HG03103 (cell line): ENCODE measurements at regions not wholly inside any gene's neighbourhood (a gene's known extent, or its start where the extent isn't known, plus 50 kb on each side); places are given as distances from the start of the nearest gene placed in this dataset.

Experiments used
- ATAC-seq: cut with Tn5 transposase; IDR thresholded peaks from one replicate; pipeline ENCODE4 v1.9.1; 2021; ENCODE audit warnings: low read depth; ENCODE audit not compliant: unreplicated experiment

DNA sequence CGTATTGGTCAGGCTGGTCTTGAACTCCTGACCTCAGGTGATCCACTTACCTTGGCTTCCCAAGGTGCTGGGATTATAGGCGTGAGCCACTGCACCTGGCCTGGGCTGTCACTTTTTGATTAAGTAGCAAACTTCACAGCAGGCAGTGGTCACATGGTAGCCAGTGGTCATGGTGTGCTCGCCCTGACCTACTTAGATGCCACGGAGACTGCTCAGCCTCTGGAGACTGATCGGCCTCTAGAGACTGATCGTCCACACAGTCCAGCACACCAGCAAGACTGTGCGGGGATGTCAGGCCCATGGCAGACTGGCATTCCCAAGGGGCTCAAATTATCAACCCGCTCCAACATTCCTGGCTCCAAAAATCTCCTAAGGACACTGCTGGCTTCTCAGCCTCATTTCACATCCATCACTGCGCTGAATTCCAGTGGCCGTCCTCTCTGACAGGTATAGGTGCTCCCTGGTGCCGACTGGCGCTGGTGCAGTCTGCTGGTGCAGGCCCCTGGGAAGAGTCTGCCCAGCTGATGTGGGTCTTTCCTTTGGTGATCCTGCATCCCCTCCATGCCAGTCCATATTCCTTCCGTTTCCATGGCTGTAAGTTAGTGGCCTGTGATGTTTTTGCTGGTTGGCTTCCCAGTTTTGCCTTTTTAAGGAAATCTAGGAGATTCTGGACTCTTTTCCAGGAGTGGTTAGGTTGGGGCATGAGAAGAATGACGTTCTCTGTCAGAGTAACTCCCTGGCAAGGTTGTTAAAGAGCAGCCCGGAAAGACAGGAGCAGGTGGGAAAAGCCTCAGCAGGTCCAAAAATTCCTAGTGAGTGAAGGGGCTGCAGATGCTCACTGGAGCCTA, 374.5 kb upstream of the HS6ST1 start:
- ATAC-seq: no peak

DNA sequence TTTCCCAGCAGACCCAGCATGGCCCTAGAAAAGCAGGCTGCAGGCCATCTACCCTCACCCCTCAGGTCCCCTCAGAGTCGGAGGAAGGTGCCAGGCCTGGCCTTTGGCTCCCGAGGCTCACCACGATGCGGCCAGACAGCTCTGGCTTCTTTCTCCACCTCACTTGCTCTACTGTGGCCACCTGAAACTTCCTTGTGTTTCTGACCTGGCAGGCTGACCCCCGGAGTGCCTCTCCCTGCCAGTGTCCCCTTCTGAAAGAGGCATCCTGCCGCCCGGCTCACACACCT, 375.0 kb upstream of the HS6ST1 start:
- ATAC-seq: no peak

DNA sequence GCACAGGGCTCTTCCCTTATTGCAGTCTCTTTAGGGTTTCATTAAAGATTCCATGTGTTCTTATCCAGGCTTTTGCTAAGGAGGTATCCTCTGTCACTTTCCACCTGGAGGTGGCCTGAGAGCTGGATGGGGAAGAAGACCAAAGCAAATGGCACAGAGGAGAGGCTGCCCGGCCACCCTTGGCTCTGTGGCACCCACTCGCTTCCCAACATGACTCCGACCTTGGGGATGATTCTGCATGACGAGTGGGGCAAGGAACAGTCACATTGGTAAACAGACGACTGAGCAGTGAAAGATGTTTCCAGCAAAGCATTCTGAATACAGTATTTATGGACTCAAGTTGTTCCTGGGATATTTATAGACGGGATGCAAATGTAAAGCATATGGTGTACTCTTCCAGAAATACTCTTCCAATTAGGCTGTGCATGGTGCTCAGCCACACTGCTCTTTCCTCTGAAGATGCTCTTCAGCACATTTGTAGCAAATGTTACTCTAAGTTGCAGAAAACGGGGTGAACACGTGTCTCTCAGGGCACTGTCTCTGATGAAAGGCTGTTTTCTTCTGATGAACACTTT, 377.1 kb upstream of the HS6ST1 start:
- ATAC-seq: no peak

DNA sequence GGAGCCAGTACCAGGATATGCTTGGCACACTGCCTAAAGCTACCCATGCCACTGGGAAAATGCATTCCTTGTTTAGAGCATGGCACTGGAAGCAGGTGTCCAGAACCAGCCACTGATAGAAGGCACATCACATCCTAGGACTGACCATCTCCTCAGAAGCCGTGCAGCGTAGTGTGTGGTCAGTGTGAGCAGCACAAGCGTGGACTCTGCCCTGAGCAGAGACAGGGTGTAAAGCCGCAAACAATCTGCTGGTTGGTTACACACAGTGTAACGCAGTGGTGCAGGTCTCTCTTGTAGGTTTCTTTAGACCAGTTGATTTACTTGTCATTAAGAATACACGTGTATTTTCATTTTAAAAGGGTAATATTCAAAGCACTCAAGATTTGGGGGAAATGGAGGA, 377.8 kb upstream of the HS6ST1 start:
- ATAC-seq: no peak

DNA sequence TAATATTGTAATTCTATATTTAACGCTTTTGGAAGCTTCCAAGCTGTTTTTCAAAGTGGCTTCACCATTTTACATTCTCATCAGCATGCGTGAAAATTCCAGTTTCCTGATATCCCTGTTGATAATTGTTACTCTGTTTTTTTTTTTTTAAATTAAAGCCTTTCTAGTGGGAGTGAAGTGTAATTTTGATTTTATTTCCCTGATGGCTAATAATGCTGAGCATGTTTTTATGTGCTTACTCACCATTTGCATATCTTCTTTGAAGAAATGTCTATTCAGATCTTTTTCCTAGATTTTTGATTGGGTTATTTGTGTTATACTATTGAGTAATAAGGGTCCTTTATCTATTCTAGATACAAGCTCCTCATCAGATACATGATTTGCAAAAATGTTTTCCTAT, 382.8 kb upstream of the HS6ST1 start:
- ATAC-seq: no peak

DNA sequence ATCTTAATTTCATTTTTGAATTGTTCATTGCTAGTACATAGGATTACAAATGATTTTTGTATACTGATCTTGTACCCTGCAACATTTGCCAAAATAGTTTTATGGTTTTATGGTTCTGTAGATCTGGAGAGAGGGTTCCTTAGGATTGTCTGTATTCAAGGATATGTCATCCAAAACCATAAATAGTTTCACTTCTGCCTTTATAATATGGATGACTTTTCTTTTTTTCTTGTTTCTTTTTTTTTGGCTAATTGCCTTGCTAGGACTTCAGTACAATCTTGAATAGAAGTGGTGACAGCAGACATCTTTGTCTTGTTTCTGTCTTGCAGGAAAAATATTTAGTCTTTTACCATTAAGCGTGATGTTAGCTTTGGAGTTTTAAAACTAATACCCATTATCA, 383.9 kb upstream of the HS6ST1 start:
- ATAC-seq: no peak

DNA sequence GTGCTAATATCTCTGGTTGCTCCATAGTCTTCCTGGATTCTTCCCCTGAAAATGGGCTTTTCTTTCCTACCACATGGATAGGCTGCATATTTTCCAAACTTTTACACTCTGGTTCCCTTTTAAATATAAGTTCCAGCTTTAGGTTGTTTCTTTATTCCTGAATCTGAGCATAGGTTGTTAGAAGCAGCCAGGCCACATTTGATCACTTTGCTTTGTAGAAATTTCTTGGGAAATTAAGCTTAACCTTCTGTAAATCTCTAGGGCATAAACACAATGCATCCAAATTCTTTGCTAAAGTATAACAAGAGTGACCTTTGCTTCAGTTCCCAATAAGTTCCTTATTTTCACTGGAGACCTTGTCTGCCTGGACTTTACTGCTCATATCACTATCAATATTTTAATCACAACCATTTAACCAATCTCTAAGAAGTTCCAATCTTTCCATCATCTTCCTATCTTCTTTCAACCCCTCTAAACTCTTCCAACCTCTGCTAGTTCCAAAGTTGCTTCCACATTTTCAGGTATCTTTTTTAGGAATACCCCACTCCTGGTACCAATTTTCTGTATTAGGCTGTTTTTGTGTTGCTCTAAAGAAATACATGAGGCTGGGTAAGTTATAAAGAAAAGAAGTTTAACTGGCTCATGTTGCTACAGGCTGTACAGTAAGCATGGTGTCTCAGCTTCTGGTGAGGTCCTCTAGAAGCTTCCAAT, 389.6 kb upstream of the HS6ST1 start:
- ATAC-seq: no peak

DNA sequence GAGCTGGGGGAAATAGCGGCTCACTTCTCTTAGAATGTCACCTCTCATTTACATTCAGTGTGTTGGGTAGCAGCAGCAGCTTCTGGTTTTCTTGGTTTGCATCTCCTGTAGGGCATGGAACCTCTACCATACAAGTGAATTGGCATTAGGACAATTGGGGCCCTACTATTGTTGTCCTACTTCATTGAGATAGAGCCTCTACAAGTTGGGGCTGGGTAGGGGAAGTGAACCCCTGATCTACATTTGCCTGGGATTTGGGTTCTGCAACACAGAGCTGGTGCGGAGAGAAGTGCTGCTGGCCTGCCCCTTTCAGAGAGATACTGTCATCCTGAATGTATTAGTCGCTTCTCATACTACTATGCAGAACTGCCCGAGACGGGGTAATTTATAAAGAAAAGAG, 391.6 kb upstream of the HS6ST1 start:
- peak; percentile 33 for ATAC-seq

DNA sequence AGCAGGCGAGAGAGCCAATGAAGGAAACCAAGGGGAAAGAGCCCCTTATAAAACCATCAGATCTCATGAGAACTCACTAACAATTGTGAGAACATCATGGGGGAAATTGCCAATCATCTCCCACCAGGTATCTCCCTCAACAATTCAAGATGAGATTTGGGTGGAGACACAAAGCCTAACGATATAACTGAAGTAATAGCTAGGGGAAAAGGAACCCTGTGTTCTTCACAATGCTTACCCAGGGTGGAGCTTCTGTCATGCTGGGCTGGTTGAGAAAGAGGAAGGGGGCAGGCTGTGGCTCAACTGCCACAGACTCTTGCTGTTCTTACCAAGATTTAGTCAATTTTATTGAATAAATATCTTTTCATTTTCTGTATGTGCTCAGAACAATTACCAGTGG, 392.1 kb upstream of the HS6ST1 start:
- peak; percentile 82 for ATAC-seq

DNA sequence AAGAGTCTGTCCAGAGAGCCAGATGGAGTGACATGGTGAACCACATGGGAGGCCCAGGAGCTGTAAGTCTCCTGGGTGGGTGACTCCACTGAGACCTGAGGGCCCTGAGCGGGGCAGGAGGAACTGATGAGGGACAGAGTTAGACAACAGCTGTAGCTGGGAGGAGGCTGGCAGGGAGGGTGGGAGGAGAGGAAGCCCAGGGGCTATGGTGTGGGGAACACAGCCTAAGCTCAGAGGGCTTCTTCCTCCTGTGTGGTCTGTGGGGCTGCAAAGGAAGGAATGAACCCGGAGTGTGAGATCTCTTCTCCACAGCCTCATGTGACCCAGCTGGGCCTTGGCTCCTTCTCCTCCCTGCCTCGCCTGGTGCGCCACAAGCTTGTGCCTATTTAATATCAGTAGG, 395.6 kb upstream of the HS6ST1 start:
- no peak for ATAC-seq

DNA sequence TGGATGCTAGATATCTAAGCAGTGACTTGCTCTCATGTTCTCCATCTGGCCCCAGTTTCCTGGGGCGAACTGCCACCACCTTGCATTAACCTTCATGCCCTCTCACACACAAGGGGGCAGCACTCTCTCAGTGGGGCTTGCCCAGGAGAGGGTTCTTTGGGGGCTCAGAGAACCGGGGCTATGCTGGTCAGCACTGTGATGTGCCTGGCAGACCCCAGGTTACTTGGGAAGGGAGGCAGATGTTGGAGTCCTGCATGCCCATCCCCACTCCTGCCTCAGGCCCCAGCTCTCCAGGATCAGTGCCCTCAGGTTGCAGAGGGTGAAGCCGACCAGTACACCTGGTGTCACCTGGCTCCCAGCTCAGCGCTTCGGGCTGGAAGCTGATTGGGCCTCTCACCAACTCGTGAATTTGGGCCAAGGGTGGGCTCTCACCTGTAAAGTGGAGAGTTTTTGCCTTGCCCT, 396.2 kb upstream of the HS6ST1 start:
- no peak for ATAC-seq

DNA sequence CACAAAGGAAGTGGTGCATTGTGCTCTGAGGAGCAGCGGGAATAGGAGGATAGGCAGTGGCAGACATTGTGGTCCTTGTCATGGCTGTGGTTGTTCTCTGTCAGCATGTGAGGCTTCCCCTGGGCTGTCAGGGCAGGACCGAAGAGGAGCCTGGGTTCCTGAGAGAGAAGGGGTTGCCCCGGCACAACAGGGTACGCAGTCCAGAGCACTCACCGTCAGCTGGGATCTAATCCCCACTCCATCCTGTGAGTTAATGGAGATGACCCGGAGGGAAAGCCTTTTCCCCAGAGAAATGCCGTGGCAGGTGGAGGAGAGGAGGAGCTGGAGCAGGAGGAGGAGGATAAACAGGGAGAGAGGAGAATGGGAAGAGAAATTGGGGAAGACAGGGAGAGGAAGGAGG, 396.7 kb upstream of the HS6ST1 start:
- no peak for ATAC-seq

DNA sequence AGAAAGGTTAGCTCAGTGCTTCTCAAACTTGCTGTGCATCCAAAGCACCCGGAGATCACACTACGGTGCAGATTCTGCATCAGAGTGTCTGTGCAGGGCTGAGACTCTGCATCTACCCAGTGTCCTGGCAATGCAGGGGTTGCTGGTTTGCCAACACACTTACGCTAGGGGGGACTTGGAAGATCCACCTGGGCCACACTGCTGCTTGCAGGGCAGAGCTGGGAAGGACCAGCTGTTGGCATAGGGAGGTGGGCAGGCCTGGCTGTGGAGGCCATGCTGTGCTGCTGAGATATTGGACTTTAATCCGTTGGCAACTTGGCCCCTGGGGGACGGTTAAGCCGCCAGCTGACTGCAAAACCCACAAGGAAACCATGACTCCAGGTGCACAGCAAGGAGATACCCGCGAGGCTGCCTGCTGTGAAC, 397.6 kb upstream of the HS6ST1 start:
- ATAC-seq: no peak

DNA sequence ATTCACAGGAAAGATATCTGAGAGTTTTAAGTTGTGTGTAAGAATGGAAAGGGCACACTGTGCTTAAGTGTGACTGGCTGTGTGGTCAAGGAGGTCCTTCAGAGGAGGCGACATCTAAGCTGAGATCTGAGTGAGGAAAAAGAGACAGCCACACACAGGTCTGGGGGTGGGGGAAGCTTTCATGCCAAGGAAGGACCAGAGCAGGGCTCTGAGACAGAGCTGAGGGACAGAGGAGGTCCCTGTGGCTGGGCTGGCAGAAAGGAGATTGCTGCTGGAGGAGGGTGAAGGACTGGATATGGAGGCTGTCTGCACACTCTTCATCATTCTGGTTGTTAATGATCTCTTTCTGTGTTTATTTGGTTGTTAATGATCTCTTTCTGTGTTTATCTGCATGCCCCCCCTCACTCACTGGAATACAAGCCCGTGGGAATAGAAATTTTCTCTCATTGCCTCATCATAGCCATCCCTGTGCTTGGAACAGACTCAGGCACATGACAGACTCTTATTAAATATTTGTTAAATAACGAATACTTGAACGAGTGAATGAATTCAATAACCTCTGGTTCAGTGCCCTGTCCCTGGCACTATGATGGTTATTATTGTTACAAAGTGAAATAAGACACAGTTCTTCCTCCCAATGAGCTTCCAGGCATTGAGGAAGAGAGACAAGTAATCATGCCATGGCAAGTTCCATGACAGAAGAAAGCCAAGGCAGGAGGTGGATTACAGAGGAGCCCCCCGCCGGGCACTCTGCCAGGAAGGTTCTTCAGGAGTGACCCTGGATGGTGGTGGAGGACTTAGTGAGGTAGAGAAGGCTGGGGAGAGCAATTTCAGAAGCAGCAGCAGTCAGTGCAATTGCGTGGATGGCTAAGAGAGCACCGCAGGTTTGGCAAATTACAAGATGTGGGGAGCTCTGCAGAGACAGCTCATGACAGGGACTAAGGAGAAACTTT, 399.4 kb upstream of the HS6ST1 start:
- no peak for ATAC-seq

DNA sequence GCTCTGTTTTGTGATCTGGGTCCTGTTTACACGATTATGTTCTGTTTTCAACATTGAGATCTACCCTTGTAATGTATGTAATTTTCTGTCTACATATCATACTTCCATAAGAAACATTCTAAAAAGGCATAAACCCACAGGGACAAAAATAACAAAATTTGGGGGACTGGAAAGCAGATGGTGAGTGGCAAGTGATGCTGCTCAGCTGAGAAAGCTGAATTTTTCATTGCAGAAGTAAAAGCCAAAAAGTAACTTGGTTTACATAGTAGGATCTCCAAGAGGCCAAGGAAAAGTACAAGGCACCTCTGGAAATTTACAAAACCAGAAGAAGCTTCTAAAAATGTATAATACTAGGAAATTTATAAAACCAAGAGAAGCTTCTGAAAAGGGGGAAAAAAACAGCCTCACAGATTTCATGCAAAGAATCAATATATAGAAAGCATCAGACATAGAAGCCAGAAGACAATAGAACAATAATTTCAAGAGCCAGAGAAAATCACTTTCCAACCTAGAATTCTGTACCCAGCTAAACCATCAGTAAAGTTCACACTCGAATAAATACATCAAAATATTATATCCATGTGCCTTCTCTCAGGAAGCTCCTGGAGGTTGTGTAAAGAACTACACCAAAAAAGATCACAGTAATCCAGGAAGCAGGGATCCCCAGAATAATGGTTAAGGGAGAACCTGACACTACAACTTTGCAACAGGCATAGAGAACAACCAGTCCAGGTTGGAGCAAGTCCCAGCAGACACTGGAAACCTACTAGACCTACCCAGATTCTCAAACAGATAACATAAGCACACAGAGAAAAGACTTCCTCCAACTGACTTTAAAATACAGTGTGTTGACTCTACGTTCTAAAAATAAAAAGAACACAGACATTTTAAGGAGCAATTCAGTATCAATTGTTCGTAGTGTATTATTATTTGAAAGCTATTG, 401.7 kb upstream of the HS6ST1 start:
- no peak for ATAC-seq

DNA sequence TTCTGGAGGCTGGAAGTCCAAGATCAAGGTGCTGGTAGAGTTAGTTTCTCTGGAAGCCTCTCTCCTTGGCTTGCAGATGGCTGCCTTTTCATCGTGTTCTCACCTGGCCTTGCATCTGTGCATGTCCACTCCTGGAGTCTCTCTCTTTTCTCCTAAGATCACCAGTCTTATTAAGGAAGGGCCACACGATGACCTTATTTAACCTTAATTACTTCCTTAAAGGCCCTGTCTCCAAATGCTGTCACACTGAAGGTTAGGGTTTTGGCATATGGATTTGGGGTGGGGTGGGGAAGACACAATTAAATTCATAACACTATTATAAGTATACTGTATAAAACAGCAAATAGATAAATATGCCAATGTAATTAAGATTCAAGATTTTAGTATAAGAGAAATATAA, 402.4 kb upstream of the HS6ST1 start:
- no peak for ATAC-seq

DNA sequence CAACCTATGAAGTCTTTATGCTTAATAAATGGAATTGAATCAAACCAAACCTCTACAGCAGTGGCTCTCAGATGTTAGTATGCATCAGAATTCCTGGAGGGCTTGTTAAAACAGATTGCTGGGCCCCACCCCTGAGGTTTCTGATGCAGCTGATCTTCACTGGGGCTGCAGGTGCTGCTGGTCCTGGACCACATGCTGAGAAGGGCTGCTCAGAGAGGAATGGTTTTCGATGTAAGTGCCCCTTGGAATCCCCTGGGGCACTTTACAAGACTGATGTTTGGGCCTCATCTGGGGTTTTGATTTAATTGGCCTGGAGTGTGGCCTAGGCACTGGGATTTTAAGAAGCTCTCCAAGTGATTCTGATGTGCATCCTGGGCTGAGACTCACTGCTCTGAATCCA, 403.8 kb upstream of the HS6ST1 start:
- no peak for ATAC-seq

DNA sequence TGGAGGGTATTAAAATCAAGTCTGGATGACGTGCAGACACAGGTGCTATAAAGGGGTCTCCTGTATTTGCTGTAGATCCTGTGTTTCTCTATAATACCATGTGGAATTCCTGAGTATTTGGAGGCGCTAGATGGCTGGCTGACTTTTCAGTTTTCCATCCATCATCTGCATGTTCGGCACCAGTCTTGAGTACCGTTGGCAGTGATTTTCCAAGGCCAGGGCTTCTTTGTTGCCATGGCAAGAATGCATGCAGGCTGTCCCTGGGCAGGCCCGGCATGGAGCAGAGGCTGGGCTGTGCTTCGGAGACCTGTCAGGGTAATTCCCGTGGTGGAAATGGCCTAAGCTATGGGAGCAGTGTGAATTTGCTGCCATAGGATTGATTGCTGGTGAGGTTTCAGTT, 405.9 kb upstream of the HS6ST1 start:
- no peak for ATAC-seq

DNA sequence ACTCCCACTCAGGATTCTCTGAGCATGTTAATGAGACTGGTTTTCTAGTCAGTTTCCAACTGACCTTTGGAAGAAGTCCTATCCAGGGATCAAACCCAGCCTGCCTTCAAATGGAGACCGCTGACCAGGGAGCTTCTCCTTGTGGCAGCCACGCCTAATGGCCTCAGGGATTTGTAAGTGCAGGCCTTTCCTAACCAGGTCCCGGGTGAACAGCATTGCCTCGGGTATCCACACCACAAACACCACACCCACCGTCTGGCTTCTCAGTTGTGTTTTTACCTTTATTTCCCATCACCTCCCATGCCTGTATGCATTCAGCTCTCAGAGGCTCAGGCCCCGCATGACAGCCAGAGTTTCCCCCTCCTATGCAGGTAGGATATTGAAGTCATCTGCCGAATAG, 406.3 kb upstream of the HS6ST1 start:
- no peak for ATAC-seq

DNA sequence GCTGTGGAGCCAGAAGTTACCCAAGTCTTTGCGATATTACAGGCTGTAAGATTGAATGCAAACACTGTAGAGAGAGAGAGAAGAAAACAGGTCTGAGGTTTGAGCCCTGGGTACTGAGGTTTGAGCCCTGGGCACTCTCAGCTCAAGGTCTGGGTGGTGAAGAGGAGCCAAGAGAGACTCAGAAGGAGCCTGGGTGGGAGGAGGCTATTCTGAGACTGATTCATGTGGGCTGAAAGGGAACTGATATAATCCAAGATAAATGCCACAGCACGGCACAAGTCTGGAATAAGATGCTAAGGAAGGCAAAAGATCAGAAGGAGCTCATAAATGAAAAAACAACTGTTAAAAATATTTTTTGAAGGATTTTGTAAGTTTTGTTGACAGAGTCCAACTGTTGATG, 407.6 kb upstream of the HS6ST1 start:
- ATAC-seq: no peak
